Medulla oblongata (tissue), 1 donor: ENCODE measurements at regions not wholly inside any gene's neighbourhood (a gene's known extent, or its start where the extent isn't known, plus 50 kb on each side); places are given as distances from the start of the nearest gene placed in this dataset.
"Not testable (repeated sequence)": the region's sequence is repeated elsewhere in the genome, so short reads cannot be mapped to it uniquely, and the experiment has no call there.

Experiments used
- DNase-seq: peaks from one replicate; pipeline ENCODE4 v3.0.0-alpha.2; 2015; ENCODE audit errors: extremely low spot score

DNA sequence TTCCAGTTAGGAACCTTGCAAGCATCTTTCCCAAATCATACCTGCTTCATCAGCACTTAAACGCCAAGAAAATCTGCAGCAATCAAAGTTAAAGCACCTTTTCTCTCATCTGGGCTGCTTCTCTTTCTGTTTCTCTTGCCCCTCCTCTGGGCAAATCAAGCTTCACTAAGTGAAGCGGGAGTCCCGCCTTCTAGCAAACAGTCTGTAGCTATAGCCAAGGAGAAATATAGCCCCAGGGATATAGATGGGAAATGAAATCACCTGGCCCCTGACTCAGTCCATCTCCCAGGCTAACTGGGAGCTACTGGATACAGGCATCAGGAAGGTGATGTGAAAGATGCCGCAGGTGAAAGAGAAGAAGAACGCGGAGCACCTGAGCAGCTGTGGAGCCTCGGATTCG lies 481.9 kb downstream of the C6orf118 start:
- DNase-seq, result no peak

DNA sequence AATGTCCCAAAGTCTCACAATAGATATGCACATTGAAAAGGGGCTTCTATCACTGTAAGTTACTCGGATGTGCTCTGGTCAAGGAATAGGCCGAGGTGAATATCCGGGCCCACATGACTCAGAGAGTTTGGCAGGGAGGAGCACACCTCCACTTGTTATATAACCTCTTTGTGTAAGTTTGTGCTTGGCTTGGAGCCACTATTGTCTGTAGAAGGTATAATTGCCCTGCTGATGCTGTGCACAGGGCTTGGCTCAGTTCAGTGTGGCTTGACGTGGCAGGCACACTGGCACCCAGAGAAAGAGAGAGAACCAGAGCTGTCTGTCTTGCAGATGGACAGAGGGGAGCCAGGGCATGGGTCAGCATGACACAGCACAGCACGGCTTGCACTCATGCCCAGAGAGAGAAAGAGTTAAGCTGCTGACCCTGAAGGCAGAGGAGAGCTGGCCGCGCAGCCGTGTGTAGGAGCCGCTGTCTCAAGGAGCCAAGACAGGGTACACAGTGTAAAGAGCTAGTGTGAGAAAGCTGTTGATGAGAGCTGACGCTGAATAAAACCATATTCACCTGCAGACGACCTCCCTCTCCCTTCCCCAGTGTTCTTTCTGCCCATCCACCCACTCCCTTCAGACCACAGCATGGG lies 482.5 kb downstream of the C6orf118 start:
- no peak for DNase-seq

DNA sequence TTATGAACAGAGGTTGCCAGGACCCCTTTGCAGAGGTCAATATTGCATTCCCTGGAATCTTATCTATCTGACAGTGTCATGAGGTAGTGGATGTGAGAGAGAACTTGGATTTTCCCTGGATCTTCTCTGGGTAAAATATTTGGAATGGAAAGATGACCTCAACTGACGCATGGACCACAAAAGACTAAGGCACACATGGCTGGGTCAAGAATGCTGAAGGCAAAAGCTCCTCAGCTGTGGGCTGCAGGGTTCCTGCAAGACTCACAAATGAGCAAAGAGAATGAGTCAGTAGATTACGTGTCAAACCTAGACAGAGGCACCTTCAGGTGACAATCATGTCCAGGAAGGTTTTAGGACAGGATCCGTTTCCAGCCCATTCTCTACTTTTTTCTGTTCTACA lies 484.0 kb downstream of the C6orf118 start:
- no peak for DNase-seq

- no peak for DNase-seq
These were observed 491.7 kb downstream of the C6orf118 start for GRCh38 chr6:164817662-164818061.

GRCh38 chr6:164812706-164813105 lies 496.7 kb downstream of the C6orf118 start:
- DNase-seq, result no peak

DNA sequence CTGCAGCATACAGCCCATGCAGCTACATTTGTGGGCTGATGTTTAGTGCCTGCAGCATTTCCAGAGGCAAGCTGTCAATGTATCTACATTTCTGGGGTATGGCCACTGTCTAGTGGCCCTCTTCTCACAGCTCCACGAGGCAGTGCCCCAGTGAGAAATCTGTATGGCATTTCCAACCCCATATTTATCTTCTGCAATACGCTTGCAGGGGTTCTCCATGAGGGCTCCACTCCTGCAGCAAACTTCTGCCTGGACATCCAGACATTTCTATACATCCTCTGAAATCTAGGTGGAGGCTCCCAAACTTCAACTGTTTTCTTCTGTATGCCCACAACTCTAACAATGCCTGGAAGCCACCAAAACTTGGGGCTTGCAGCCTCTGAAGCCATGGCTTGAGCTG lies 502.3 kb downstream of the C6orf118 start:
- no peak for DNase-seq

GRCh38 chr6:164795056-164795815 lies 514.2 kb downstream of the C6orf118 start:
- DNase-seq, result no peak

GRCh38 chr6:164792666-164793065 lies 516.7 kb downstream of the C6orf118 start:
- no peak for DNase-seq

DNA sequence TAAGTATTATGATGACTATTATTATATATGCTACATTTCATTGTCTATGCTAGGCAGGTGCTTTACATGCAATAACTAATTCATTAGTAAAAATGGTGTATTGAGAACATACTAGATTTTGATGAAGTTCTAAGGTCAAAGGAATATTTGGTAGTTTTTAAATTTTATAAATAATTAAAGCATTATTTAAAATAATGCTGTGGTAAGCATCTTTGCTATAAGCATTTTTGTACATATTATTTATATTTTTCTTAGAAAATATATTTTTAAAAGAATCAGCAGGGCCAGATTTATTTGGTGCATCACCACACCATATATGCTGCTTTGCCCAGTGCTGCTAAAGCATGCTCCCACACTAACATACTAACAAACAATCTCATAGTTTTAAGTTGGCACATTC lies 517.9 kb downstream of the C6orf118 start:
- DNase-seq, result no peak

DNA sequence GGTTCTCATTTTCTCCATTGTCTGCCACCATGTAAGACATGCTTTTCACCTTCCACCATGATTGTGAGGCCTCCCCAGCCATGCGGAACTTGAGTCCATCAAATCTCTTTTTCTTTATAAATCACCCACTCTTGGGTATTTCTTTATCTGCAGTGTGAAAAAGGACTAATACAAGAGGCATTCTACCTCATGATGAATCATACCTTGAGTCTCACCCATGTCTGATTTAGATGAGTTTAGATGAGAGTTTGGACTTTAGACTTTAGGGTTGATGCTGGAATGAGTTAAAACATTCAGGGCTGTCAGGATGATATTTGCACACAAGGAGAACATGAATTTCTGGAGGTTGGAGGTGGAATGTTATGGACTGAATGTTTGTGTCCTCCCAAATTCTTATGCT lies 545.6 kb downstream of the C6orf118 start:
- DNase-seq, result no peak

- no peak for DNase-seq
These were observed 552.0 kb downstream of the C6orf118 start for GRCh38 chr6:164757451-164757850.

DNA sequence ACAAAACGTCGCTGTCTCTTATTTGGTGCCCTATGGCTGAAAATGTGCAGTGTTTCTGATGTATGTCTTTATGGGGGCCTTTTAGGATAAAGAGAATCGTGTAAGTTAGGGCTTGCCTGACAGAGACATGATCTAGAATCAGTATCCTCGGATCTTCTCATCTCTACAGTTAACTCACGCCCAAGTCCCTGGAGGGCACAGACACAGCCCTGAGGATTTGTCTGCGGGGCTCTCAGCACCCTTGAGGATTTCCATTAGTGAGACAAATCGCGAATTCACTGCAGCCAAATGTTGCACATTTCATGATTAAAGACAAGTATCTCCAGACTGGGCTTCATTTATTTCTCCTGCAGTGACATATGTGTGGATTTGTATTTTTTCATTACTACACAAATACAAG lies 552.7 kb downstream of the C6orf118 start:
- no peak for DNase-seq

- no peak for DNase-seq
These were observed 553.3 kb downstream of the C6orf118 start for GRCh38 chr6:164756142-164756541.

DNA sequence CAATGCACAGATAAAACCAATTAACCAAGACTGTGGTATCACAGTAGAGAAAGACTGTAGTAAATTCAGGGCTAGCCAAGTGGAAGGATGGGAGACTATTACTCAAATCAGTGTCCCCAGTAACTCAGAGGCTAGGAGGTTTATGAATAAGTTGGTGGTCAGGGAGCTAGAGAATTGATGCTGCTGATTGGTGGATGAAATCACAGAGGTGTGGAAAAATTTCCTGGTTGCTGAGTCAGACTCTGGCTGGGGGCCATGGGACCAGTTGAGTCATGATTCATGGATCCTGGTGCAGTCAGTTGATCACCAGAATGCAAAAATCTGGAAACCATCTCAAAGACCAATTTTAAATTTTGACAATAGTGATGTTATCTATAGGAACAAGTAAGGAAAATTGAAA lies 555.9 kb downstream of the C6orf118 start:
- no peak for DNase-seq

DNA sequence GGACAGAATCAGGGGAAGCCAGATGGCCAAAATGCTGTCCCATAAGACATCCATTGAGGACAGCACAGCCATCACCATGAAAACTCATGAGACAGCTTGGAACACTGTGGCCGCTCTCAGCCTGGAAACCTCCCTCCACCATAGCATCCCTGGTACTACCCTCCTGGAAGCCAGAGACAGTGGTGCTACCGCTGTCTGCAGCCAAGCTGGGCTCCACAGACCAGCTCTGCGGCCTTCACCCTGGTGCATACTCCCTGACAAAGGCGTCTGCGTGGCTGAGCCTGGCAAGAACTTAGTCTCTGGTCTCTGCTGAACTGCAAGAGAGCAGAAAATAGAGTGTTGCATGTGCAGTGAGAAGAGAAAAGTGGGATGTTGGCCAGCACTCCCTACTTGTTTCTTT lies 558.0 kb downstream of the C6orf118 start:
- no peak for DNase-seq

DNA sequence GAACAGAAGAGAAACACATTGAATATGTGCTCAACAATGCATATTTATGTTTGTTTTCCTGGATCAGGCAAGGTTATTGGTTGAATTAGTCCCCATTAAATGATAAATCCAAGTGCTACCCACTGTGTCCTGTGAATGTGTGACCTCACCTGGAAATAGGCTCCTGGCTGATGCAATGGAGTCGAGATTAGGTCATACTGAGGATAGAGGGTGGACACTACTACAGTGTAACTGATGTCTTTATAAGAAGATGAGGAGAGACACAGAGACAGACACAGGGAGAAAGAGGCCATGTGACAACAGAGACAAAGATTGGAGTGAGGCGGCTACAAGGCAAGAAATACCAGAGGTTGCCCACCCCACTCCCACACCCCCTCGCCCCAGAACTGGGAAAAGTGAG lies 559.3 kb downstream of the C6orf118 start:
- no peak for DNase-seq

GRCh38 chr6:164749221-164750064 lies 560.0 kb downstream of the C6orf118 start:
- DNase-seq, result peak; percentile 26

DNA sequence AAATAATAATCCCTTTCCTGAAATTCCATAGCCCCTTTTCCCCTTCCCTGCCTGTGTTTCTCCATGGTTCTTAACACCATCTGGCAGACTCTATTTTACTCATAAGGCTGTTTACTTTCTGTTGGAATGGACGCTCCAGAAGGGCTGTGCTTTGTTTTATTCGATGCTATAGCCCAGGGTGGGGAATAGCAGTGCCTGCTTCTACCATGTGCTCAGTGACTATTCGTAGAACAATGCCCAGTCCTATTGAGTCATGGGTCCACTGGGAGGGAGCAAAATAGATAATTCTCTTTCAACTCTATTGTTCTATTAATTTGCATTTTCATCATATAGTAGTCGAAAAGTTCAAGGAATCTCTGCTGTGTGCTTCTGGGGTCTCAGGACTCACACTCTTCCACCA lies 565.1 kb downstream of the C6orf118 start:
- DNase-seq, result no peak

- no peak for DNase-seq
These were observed 567.4 kb downstream of the C6orf118 start for GRCh38 chr6:164741938-164742451.

DNA sequence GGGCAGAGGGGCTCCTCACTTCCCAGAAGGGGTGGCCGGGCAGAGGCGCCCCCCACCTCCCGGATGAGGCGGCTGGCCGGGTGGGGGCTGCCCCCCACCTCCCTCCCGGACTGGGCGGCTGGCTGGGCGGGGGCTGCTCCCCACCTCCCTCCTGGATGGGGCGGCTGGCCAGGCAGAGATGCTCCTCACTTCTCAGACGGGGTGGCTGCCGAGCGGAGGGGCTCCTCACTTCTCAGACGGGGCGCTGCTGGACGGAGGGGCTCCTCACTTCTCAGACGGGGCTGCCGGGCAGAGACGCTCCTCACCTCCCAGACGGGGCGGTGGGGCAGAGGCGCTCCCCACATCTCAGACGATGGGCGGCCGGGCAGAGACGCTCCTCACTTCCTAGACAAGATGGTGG lies 573.3 kb downstream of the C6orf118 start:
- not testable (repeated sequence) for DNase-seq

GRCh38 chr6:164731539-164731938 lies 577.9 kb downstream of the C6orf118 start:
- DNase-seq, result no peak

- DNase-seq, result no peak
These were observed 587.9 kb downstream of the C6orf118 start for GRCh38 chr6:164721460-164721859.
